ENCODE measurements at regions not wholly inside any gene's neighbourhood (a gene's known extent, or its start where the extent isn't known, plus 50 kb on each side); places are given as distances from the start of the nearest gene placed in this dataset.

- Histone ChIP-seq H2BK20ac (ENCODE audit: low read depth, low read length) (no peak overlapping the region), H4K20me1 (ENCODE audit: insufficient read depth, low read length) (no peaks in the 10 kb centered on the region), H3K79me1 (ENCODE audit: low read depth in 1 of 2, low read length in 2 of 2) (no peaks in the 10 kb centered on the region), H2AK9ac (replicated peaks; ENCODE audit: low read depth, low read length, poor library complexity) (no peak overlapping the region), H2BK120ac (ENCODE audit: low read depth, low read length) (no peak overlapping the region), H3K9me3 (ENCODE audit: control insufficient read depth, insufficient read depth, low read length) (peaks cover 3% of the 10 kb centered on the region), H4K91ac (ENCODE audit: insufficient read depth, low read depth, low read length) (no peak overlapping the region), H3K27ac (ENCODE audit: insufficient read depth, low read length) (no peak overlapping the region), H2AFZ (replicated peaks; ENCODE audit: low read length, poor library complexity) (no peak overlapping the region), H3K4me1 (ENCODE audit: control insufficient read depth, insufficient read depth, low read length) (no peaks in the 10 kb centered on the region), H3K4ac (ENCODE audit: low read depth, low read length) (no peak overlapping the region), H2AK5ac (ENCODE audit: low read depth, low read length) (no peak overlapping the region), H3K56ac (ENCODE audit: extremely low read depth, insufficient read depth, low read length) (no peak overlapping the region), H2BK15ac (ENCODE audit: low read depth, low read length) (no peak overlapping the region), H2BK5ac (ENCODE audit: low read depth, low read length, poor library complexity, severe bottlenecking) (no peak overlapping the region), H3K14ac (replicated peaks; ENCODE audit: low read depth, low read length) (no peak overlapping the region), H3K9me1 (ENCODE audit: insufficient read depth, low read length) (no peaks in the 10 kb centered on the region), H3K4me2 (ENCODE audit: low read depth, low read length) (no peak overlapping the region), H3K4me3 (ENCODE audit: insufficient read depth, low read depth, low read length) (no peak overlapping the region), H4K8ac (ENCODE audit: low read depth in 2 of 2, low read length in 2 of 2) (no peak overlapping the region), H3K9ac (ENCODE audit: low read depth, low read length) (no peak overlapping the region), H3K18ac (ENCODE audit: low read depth, low read length) (no peak overlapping the region), H3K27me3 (ENCODE audit: control insufficient read depth, insufficient read depth, low read length) (no peaks in the 10 kb centered on the region), H3K36me3 (ENCODE audit: control insufficient read depth, insufficient read depth, low read length) (no peaks in the 10 kb centered on the region), H3K23ac (ENCODE audit: low read depth, low read length) (no peak overlapping the region), H4K5ac (ENCODE audit: low read depth, low read length) (no peak overlapping the region)
- dilution Hi-C loops (cut with HindIII; ENCODE audit: low sequenced_read_pairs, unreplicated experiment): no loop called here
- TF ChIP-seq BHLHE40 (IDR thresholded peaks at IDR 0.05; ENCODE audit: low read depth, low read length) (no peak), CEBPB (IDR thresholded peaks at IDR 0.05; ENCODE audit: low read depth, low read length) (peak; percentile 79), CTCF (conservative IDR thresholded peaks at IDR 0.05; ENCODE audit: low read depth, low read length) (no peak)
- ATAC-seq (ENCODE audit: low read depth): no peak
- in situ Hi-C loops (cut with MboI; ENCODE audit: low sequenced_read_pairs): no loop called here
- intact Hi-C loops (cut with micrococcal nuclease): no loop called here
- no TSS peak for BruUV-seq (replicated peaks)
- CTCF ChIA-PET: no interaction called here
- no CpG with 5 or more reads among the region's 7 CpGs for WGBS, 2 experiments (ENCODE audit: extremely low coverage in 2 of 2, insufficient read length in 1 of 2)
- DNase-seq: no peak
- POLR2A ChIA-PET (ENCODE audit: unreplicated experiment): no interaction called here
These were observed 94.7 kb downstream of the TSPAN8 start for GRCh38 chr12:71063087-71063486.

Data from IMR-90 (cell line).